Upper lobe of right lung (tissue), 1 donor: ENCODE measurements at regions not wholly inside any gene's neighbourhood (a gene's known extent, or its start where the extent isn't known, plus 50 kb on each side); places are given as distances from the start of the nearest gene placed in this dataset.

Experiments
- ATAC-seq: fragments of 200-7000 bp; cut with Tn5 transposase; one replicate; pipeline ENCODE4 v1.9.1; 2020; ENCODE audit warnings: mild to moderate bottlenecking, moderate library complexity
- DNase-seq: peaks from one replicate; pipeline ENCODE4 v3.0.0-alpha.2; 2020
- H3K27ac ChIP-seq: fragments of 200-600 bp; one replicate; pipeline ENCODE4 v1.8.0; 2022
- H3K27me3 ChIP-seq: fragments of 200-600 bp; one replicate; pipeline ENCODE4 v1.8.0; 2022; ENCODE audit warnings: mild to moderate bottlenecking
- H3K36me3 ChIP-seq: fragments of 200-600 bp; one replicate; pipeline ENCODE4 v1.8.0; 2022
- H3K4me1 ChIP-seq: fragments of 200-600 bp; one replicate; pipeline ENCODE4 v1.8.0; 2022
- H3K4me3 ChIP-seq: fragments of 200-600 bp; one replicate; pipeline ENCODE4 v1.8.0; 2022; ENCODE audit warnings: mild to moderate bottlenecking
- H3K9me3 ChIP-seq: fragments of 200-600 bp; one replicate; pipeline ENCODE4 v1.8.0; 2022
- CTCF ChIP-seq: fragments of 200-600 bp; IDR thresholded peaks from one replicate; pipeline ENCODE4 v1.8.0; 2022; ENCODE audit warnings: antibody characterized with exemption
- intact Hi-C: fragments of 100-400 bp; cut with DNase I; formaldehyde crosslinking; loops from one replicate; pipeline ENCODE4 v1.11.0; 2022
- donor health status: DM: no; HTN: yes; CAD: no; lungs with severe emphysema.

- Histone ChIP-seq H3K36me3 (no peaks in the 10 kb centered on the region), H3K27ac (no peak overlapping the region), H3K4me3 (no peak overlapping the region), H3K9me3 (no peaks in the 10 kb centered on the region), H3K4me1 (no peaks in the 10 kb centered on the region), H3K27me3 (no peaks in the 10 kb centered on the region)
- no peak for TF ChIP-seq CTCF
- ATAC-seq (no peak), DNase-seq (peak; percentile 31)
- intact Hi-C loops = no loop called here
Measured at GRCh38 chr1:38121231-38121680, 74.7 kb upstream of the POU3F1 start.

DNA sequence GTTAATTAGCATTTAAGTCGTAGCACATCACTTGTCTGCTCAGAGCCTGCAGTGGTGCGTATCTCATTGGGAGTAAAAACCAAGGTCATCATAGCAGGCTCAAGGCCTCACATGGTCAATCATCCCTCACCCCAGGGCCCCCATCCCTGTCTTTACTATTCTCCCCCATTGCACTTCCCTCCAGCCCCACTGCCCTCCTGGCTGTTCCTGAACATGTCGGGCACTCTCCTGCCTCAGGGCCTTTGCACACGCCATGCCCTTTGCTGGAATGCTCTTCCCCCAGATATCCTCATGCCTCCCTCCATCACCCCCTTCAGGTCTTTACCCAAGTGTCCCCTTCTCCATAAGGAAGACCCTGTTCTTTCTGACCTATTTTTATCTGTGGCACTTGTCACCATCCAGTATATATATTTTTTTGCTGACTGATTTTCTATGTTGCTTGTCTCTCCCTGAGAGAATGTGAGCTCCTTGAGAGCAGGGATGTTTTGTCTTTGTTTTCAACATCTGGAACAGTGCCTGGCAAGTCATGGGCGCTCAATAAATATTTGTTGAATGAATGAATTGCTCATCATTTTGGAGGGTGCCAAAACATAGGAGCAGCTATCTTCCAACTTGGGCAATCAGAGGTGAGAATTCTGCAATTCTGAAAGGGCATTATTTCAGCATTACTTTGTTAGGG is 74.1 kb upstream of the POU3F1 start:
- ATAC-seq (no peak), DNase-seq (peak; percentile 17)
- H3K36me3 ChIP-seq = no peaks in the 10 kb centered on the region
- no peak for TF ChIP-seq CTCF
- intact Hi-C loops = no loop called here
- peaks cover 4% of the 10 kb centered on the region for H3K4me1 ChIP-seq
- no peak overlapping the region for H3K27ac ChIP-seq
- H3K9me3 ChIP-seq = no peaks in the 10 kb centered on the region
- H3K4me3 ChIP-seq = no peak overlapping the region
- no peaks in the 10 kb centered on the region for H3K27me3 ChIP-seq

DNA sequence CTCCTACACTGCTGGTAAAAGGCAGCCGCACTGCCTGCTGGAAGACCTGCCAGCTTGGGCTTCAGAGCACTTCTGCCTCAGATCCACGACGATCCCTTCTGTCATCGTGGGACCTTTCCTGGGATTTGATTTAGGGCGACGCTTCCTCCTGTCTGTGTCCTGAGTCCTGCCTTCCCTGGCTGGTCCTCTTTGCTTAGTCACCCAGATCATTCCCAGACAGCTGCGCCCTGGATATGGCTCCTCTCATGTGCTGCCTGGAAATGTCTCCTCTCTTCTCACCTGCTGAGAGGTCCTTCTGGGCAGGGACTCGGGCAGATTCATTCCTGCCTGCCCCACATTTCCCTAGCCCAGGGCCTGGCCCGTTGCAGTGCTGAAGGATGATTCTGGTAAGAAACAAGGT is 72.4 kb upstream of the POU3F1 start:
- H3K4me3 ChIP-seq = no peak overlapping the region
- DNase-seq = no peak
- no peak overlapping the region for H3K27ac ChIP-seq
- no peaks in the 10 kb centered on the region for H3K27me3 ChIP-seq
- intact Hi-C loops = no loop called here
- no peak for ATAC-seq
- peaks cover 5% of the 10 kb centered on the region for H3K4me1 ChIP-seq
- TF ChIP-seq CTCF = no peak
- no peaks in the 10 kb centered on the region for H3K36me3 ChIP-seq
- H3K9me3 ChIP-seq = no peaks in the 10 kb centered on the region

DNA sequence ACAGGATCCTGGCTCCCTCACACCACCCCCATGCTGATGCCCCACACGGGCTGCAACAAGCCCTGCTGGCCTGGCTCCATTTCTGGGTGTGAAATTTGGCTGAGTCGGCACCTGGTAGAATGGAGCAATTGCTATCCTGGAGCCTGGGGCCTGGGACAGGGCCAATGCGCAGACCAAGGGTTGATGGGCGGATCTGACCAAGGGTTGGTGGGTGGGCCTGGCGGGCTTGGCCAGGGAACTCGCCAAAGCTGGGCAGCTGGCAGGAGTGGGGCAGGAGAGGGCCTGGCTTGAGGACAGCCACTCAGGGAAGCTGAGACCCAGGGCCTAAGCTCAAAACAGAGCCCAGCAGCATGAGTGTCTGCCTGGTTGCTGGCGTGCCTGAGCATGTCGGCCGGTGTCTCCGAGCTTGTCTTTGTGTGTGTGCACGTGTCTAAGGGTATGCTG is 70.9 kb upstream of the POU3F1 start:
- no peak for TF ChIP-seq CTCF
- DNase-seq (no peak), ATAC-seq (no peak)
- Histone ChIP-seq H3K36me3 (no peaks in the 10 kb centered on the region), H3K27me3 (no peaks in the 10 kb centered on the region), H3K9me3 (no peaks in the 10 kb centered on the region), H3K4me3 (no peak overlapping the region), H3K27ac (no peak overlapping the region), H3K4me1 (peaks cover 5% of the 10 kb centered on the region)
- intact Hi-C loops = no loop called here

GRCh38 chr1:38115682-38116202 is 69.1 kb upstream of the POU3F1 start:
- Histone ChIP-seq H3K27ac (no peak overlapping the region), H3K4me3 (no peak overlapping the region), H3K9me3 (no peaks in the 10 kb centered on the region), H3K27me3 (no peaks in the 10 kb centered on the region), H3K4me1 (peaks cover 5% of the 10 kb centered on the region), H3K36me3 (no peaks in the 10 kb centered on the region)
- ATAC-seq (no peak), DNase-seq (no peak)
- intact Hi-C loops = no loop called here
- no peak for TF ChIP-seq CTCF
